HEK293 (cell line): ENCODE measurements at regions not wholly inside any gene's neighbourhood (a gene's known extent, or its start where the extent isn't known, plus 50 kb on each side); places are given as distances from the start of the nearest gene placed in this dataset.

ENCODE experiments used
- CTCF ChIP-seq: fragments of 450-650 bp; formaldehyde crosslinking; IDR thresholded peaks from 2 replicates; pipeline ENCODE4 v1.5.1; 2016; ENCODE audit warnings: missing biosample characterization, missing genetic modification characterization
- HOXA7 ChIP-seq: sonication (generic); formaldehyde crosslinking; IDR thresholded peaks from 2 replicates; pipeline ENCODE4 v1.8.1; 2022; ENCODE audit warnings: missing genetic modification reagents, borderline replicate concordance
- ZBTB6 ChIP-seq: fragments of 450-650 bp; formaldehyde crosslinking; IDR thresholded peaks from 2 replicates; pipeline ENCODE4 v1.5.1; 2017; ENCODE audit warnings: missing biosample characterization, missing genetic modification characterization
- ZNF239 ChIP-seq: fragments of 450-650 bp; formaldehyde crosslinking; IDR thresholded peaks from 2 replicates; pipeline ENCODE4 v1.5.1; 2016; ENCODE audit warnings: missing biosample characterization, missing genetic modification characterization
- ZNF274 ChIP-seq, 2 experiments: fragments of 200-500 bp in 1 of 2; fragments of 450-650 bp in 1 of 2; sonication (Bioruptor generic) in 1 of 2; formaldehyde crosslinking in 1 of 2; IDR thresholded peaks; 2 replicates each; pipeline versions ENCODE4 v1.5.1 to v1.6.1; 2014 to 2016; ENCODE audit warnings: borderline replicate concordance in 1 of 2, inconsistent platforms in 1 of 2, low read length in 1 of 2, missing biosample characterization in 1 of 2, missing genetic modification characterization in 1 of 2
- ZNF623 ChIP-seq: fragments of 450-650 bp; formaldehyde crosslinking; IDR thresholded peaks from 2 replicates; pipeline ENCODE4 v1.5.1; 2016; ENCODE audit warnings: missing biosample characterization, missing genetic modification characterization
- ZNF660 ChIP-seq: fragments of 450-650 bp; IDR thresholded peaks from 2 replicates; pipeline ENCODE4 v1.5.1; 2018; ENCODE audit warnings: missing biosample characterization, mild to moderate bottlenecking, missing genetic modification characterization

GRCh38 chr14:40679256-40679655 is 927.4 kb upstream of the LRFN5 start:
- TF ChIP-seq CTCF (no peak), HOXA7 (CRISPR knock-in tag) (no peak), ZBTB6 (tag by site-specific recombination) (no peak), ZNF274 (IDR thresholded peaks at IDR 0.05; ENCODE audit: low read length) (no peak), ZNF274 (tag by site-specific recombination; IDR thresholded peaks at IDR 0.05; ENCODE audit: borderline replicate concordance) (no peak), ZNF660 (tag by site-specific recombination) (no peak), ZNF623 (tag by site-specific recombination) (no peak), ZNF239 (tag by site-specific recombination) (no peak)
